ENCODE measurements at regions not wholly inside any gene's neighbourhood (a gene's known extent, or its start where the extent isn't known, plus 50 kb on each side); places are given as distances from the start of the nearest gene placed in this dataset.

DNA sequence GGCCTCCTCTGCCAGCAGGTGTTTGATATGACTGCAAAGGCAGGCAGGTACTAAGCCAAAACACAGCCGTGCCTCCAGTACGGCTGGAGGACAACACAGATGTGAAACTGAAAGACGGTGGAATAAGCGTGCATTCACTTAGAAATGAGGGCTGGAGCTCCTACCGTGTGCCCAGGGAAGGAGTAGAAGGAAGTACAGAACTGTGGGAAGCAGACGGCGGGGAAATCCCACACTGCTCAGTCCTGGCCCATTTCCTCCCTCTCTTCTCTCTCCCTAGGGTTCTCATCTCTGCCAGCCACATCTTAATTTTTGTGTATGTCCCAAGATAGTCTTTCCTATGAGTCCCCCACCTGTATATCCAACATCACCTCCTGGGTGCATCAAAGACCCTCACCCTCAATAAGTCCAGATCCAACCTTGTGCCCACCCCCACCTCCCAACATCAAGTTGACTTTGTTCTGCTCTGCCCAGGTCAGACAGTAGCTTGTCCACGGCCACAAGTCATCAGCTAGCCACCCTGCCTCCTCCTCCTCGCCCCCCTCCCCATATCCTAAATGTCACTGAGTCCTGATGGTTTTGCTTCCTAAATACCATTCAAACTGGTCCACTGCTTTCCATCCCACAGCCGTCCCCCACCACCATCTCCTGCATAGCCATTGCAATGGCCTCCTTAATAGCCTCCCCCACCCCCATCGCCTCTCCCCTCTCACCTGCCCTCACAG is 77.1 kb upstream of the RPL38 start (continued):
- no peak for TF ChIP-seq E2F6 (IDR thresholded peaks at IDR 0.05)
- no peak for TF ChIP-seq SIX5 (IDR thresholded peaks at IDR 0.05; ENCODE audit: low read depth, low read length)
